Upper lobe of right lung (tissue), 1 donor: ENCODE measurements at regions not wholly inside any gene's neighbourhood (a gene's known extent, or its start where the extent isn't known, plus 50 kb on each side); places are given as distances from the start of the nearest gene placed in this dataset.

ENCODE experiments used
- ATAC-seq: fragments of 200-7000 bp; cut with Tn5 transposase; one replicate; pipeline ENCODE4 v1.9.1; 2020; ENCODE audit warnings: mild to moderate bottlenecking, moderate library complexity
- DNase-seq: peaks from one replicate; pipeline ENCODE4 v3.0.0-alpha.2; 2020
- H3K27ac ChIP-seq: fragments of 200-600 bp; one replicate; pipeline ENCODE4 v1.8.0; 2022
- H3K27me3 ChIP-seq: fragments of 200-600 bp; one replicate; pipeline ENCODE4 v1.8.0; 2022; ENCODE audit warnings: mild to moderate bottlenecking
- H3K36me3 ChIP-seq: fragments of 200-600 bp; one replicate; pipeline ENCODE4 v1.8.0; 2022
- H3K4me1 ChIP-seq: fragments of 200-600 bp; one replicate; pipeline ENCODE4 v1.8.0; 2022
- H3K4me3 ChIP-seq: fragments of 200-600 bp; one replicate; pipeline ENCODE4 v1.8.0; 2022; ENCODE audit warnings: mild to moderate bottlenecking
- H3K9me3 ChIP-seq: fragments of 200-600 bp; one replicate; pipeline ENCODE4 v1.8.0; 2022
- CTCF ChIP-seq: fragments of 200-600 bp; IDR thresholded peaks from one replicate; pipeline ENCODE4 v1.8.0; 2022; ENCODE audit warnings: antibody characterized with exemption
- intact Hi-C: fragments of 100-400 bp; cut with DNase I; formaldehyde crosslinking; loops from one replicate; pipeline ENCODE4 v1.11.0; 2022
- donor health status: DM: no; HTN: yes; CAD: no; lungs with severe emphysema.

GRCh38 chr18:61727241-61728193 is 165.3 kb downstream of the RNF152 start:
- Histone ChIP-seq H3K4me1 (peaks cover 10% of the 10 kb centered on the region), H3K9me3 (no peaks in the 10 kb centered on the region), H3K36me3 (no peaks in the 10 kb centered on the region), H3K4me3 (no peak overlapping the region), H3K27ac (no peak overlapping the region), H3K27me3 (no peaks in the 10 kb centered on the region)
- ATAC-seq: no peak
- TF ChIP-seq CTCF: no peak
- DNase-seq: no peak
- intact Hi-C loops: no loop called here

GRCh38 chr18:61724532-61724931 is 168.3 kb downstream of the RNF152 start:
- ATAC-seq (no peak), DNase-seq (no peak)
- H3K27me3 ChIP-seq: no peaks in the 10 kb centered on the region
- H3K4me3 ChIP-seq: no peak overlapping the region
- H3K9me3 ChIP-seq: no peaks in the 10 kb centered on the region
- H3K36me3 ChIP-seq: no peaks in the 10 kb centered on the region
- intact Hi-C loops: no loop called here
- no peak overlapping the region for H3K27ac ChIP-seq
- no peaks in the 10 kb centered on the region for H3K4me1 ChIP-seq
- no peak for TF ChIP-seq CTCF

- no peak for TF ChIP-seq CTCF
- Histone ChIP-seq H3K4me1 (no peaks in the 10 kb centered on the region), H3K36me3 (no peaks in the 10 kb centered on the region), H3K9me3 (no peaks in the 10 kb centered on the region), H3K27me3 (no peaks in the 10 kb centered on the region), H3K27ac (no peak overlapping the region), H3K4me3 (no peak overlapping the region)
- ATAC-seq (no peak), DNase-seq (no peak)
- intact Hi-C loops: no loop called here
Observed at GRCh38 chr18:61722247-61722646, 170.6 kb downstream of the RNF152 start.

GRCh38 chr18:61720496-61720895 is 172.3 kb downstream of the RNF152 start:
- Histone ChIP-seq H3K27ac (no peak overlapping the region), H3K36me3 (no peaks in the 10 kb centered on the region), H3K4me3 (no peak overlapping the region), H3K4me1 (no peaks in the 10 kb centered on the region), H3K27me3 (no peaks in the 10 kb centered on the region), H3K9me3 (no peaks in the 10 kb centered on the region)
- TF ChIP-seq CTCF: no peak
- ATAC-seq: no peak
- intact Hi-C loops: no loop called here
- DNase-seq: no peak

GRCh38 chr18:61719671-61720070 is 173.1 kb downstream of the RNF152 start:
- Histone ChIP-seq H3K27me3 (no peaks in the 10 kb centered on the region), H3K9me3 (no peaks in the 10 kb centered on the region), H3K27ac (no peak overlapping the region), H3K4me3 (no peak overlapping the region), H3K4me1 (no peaks in the 10 kb centered on the region), H3K36me3 (no peaks in the 10 kb centered on the region)
- TF ChIP-seq CTCF: no peak
- DNase-seq (no peak), ATAC-seq (peak; percentile 55)
- intact Hi-C loops: no loop called here
